HCT116 (cell line): ENCODE measurements at regions not wholly inside any gene's neighbourhood (a gene's known extent, or its start where the extent isn't known, plus 50 kb on each side); places are given as distances from the start of the nearest gene placed in this dataset.

Source experiments
- ATAC-seq: fragments of 200-7000 bp; cut with Tn5 transposase; 2 replicates; pipeline ENCODE4 v1.9.1; 2020; ENCODE audit warnings: mild to moderate bottlenecking, moderate library complexity
- BruUV-seq: library from RNA; stranded (reverse); fragments of 400-500 nt; replicated peaks from 2 replicates; lab custom pipeline; 2021; lab: Mats Ljungman, UMichigan
- CTCF ChIA-PET: fragments of 300-600 bp; sonication (Branson Sonifier 250); formaldehyde crosslinking; loops from one replicate; lab custom pipeline; 2021; ENCODE audit warnings: antibody characterized with exemption; lab: Charles Lee
- POLR2A ChIA-PET: fragments of 300-600, 350-600 bp; sonication (Branson Sonifier 250); formaldehyde crosslinking; loops from one replicate; lab custom pipeline; 2021; ENCODE audit warnings: antibody characterized with exemption; lab: Charles Lee
- RAD21 ChIA-PET, 2 experiments: fragments of 300-600 bp; sonication (Branson Sonifier 250); formaldehyde crosslinking; loops; one replicate each; lab custom pipeline; 2023; ENCODE audit warnings: low total read pairs in 2 of 2; ENCODE audit not compliant: uncharacterized antibody in 2 of 2, unreplicated experiment in 2 of 2, low non-redundant PET in 1 of 2; lab: Charles Lee
- DNase-seq: peaks from one replicate; pipeline ENCODE4 v3.0.0-alpha.2; 2010; ENCODE audit warnings: low read depth, low spot score
- H2AFZ ChIP-seq: fragments of 200-600 bp; shearing (Covaris generic), sonication (generic); 2 replicates; pipeline ENCODE4 v1.6.1; 2017; ENCODE audit warnings: low read depth, mixed run types, mixed read lengths, antibody characterized with exemption, low read length; ENCODE audit not compliant: poor library complexity, severe bottlenecking
- H3K27ac ChIP-seq: 2 replicates; pipeline ENCODE4 v1.5.1; 2012; ENCODE audit warnings: low read depth, low read length
- H3K27me3 ChIP-seq: fragments of 200-600 bp; sonication (generic); 2 replicates; pipeline ENCODE4 v1.6.1; 2016; ENCODE audit warnings: mixed run types, low read length, mixed read lengths; ENCODE audit not compliant: insufficient read depth
- H3K36me3 ChIP-seq, 2 experiments: fragments of 200-500 bp in 1 of 2; fragments of 200-600 bp in 1 of 2; sonication (Bioruptor generic) in 1 of 2; sonication (generic) in 1 of 2; 2 replicates each; pipeline versions ENCODE4 v1.5.1 to v1.6.1; 2014 to 2016; ENCODE audit warnings: low read length in 2 of 2, inconsistent platforms in 1 of 2, mixed read lengths in 1 of 2, mixed run types in 1 of 2; ENCODE audit not compliant: insufficient read depth in 2 of 2, control insufficient read depth in 1 of 2
- H3K4me1 ChIP-seq, 2 experiments: fragments of 200-600 bp in 1 of 2; sonication (generic) in 1 of 2; 2 replicates each; pipeline versions ENCODE4 v1.5.1 to v1.6.1; 2012 to 2017; ENCODE audit warnings: low read length in 2 of 2, inconsistent platforms in 1 of 2, mild to moderate bottlenecking in 1 of 2, mixed read lengths in 1 of 2, mixed run types in 1 of 2, moderate library complexity in 1 of 2; ENCODE audit not compliant: insufficient read depth in 2 of 2, control insufficient read depth in 1 of 2
- H3K4me2 ChIP-seq: fragments of 200-600 bp; sonication (generic); 2 replicates; pipeline ENCODE4 v1.6.1; 2017; ENCODE audit warnings: mixed run types, low read length, mixed read lengths
- H3K4me3 ChIP-seq, 2 experiments: fragments of 200-600 bp in 1 of 2; sonication (generic) in 1 of 2; replicated peaks in 1 of 2; 2 replicates each; pipeline ENCODE4 v1.5.1; 2011 to 2016; ENCODE audit warnings: low read length in 2 of 2, control low read depth in 1 of 2, low read depth in 1 of 2, mild to moderate bottlenecking in 1 of 2, mixed read lengths in 1 of 2, mixed run types in 1 of 2
- H3K79me2 ChIP-seq: fragments of 200-600 bp; sonication (generic); 2 replicates; pipeline ENCODE4 v1.6.1; 2017; ENCODE audit warnings: mild to moderate bottlenecking, mixed run types, low read length, moderate library complexity, mixed read lengths; ENCODE audit not compliant: insufficient read depth
- H3K9ac ChIP-seq: fragments of 200-600 bp; sonication (generic); 2 replicates; pipeline ENCODE4 v1.6.1; 2016; ENCODE audit warnings: low read length, mixed read lengths
- H3K9me2 ChIP-seq: fragments of 200-600 bp; sonication (generic), shearing (Covaris generic); 2 replicates; pipeline ENCODE4 v1.6.1; 2017; ENCODE audit warnings: mixed run types, mild to moderate bottlenecking, moderate library complexity; ENCODE audit not compliant: insufficient read depth
- H3K9me3 ChIP-seq, 2 experiments: fragments of 200-500 bp in 1 of 2; fragments of 200-600 bp in 1 of 2; sonication (Bioruptor generic) in 1 of 2; sonication (generic) in 1 of 2; 2 replicates each; pipeline ENCODE4 v1.6.1; 2014 to 2017; ENCODE audit warnings: low read length in 2 of 2, mixed read lengths in 2 of 2, inconsistent platforms in 1 of 2, low read depth in 1 of 2, mild to moderate bottlenecking in 1 of 2, mixed run types in 1 of 2, moderate library complexity in 1 of 2; ENCODE audit not compliant: control insufficient read depth in 1 of 2, insufficient read depth in 1 of 2
- H4K20me1 ChIP-seq: fragments of 200-600 bp; sonication (generic), shearing (Covaris generic); 2 replicates; pipeline ENCODE4 v1.6.1; 2017; ENCODE audit warnings: mixed run types, mild to moderate bottlenecking, moderate library complexity; ENCODE audit not compliant: insufficient read depth
- CBX3 ChIP-seq: IDR thresholded peaks from 2 replicates; pipeline ENCODE4 v1.6.1; 2012; ENCODE audit warnings: low read depth
- CEBPB ChIP-seq: IDR thresholded peaks from 2 replicates; pipeline ENCODE4 v1.6.1; 2012; ENCODE audit warnings: low read depth
- CTCF ChIP-seq, 3 experiments: fragments of 200-600 bp in 1 of 3; sonication (generic) in 1 of 3; IDR thresholded peaks in 2 of 3; conservative IDR thresholded peaks in 1 of 3; 2 replicates each; pipeline ENCODE4 v1.5.1; 2012 to 2017; ENCODE audit warnings: low read depth in 2 of 3, low read length in 2 of 3, antibody characterized with exemption in 1 of 3, borderline replicate concordance in 1 of 3, control low read depth in 1 of 3, mild to moderate bottlenecking in 1 of 3, mixed read lengths in 1 of 3, mixed run types in 1 of 3, moderate library complexity in 1 of 3; ENCODE audit not compliant: insufficient read depth in 1 of 3
- EGR1 ChIP-seq: IDR thresholded peaks from 2 replicates; pipeline ENCODE4 v1.6.1; 2012; ENCODE audit warnings: low read depth
- ELF1 ChIP-seq: IDR thresholded peaks from 2 replicates; pipeline ENCODE4 v1.6.1; 2012; ENCODE audit warnings: low read depth, borderline replicate concordance
- EZH2 ChIP-seq: fragments of 200-600 bp; sonication (generic); IDR thresholded peaks from 2 replicates; pipeline ENCODE4 v1.6.1; 2017; ENCODE audit warnings: antibody characterized with exemption, mixed run types
- EZH2phosphoT487 ChIP-seq: fragments of 200-600 bp; IDR thresholded peaks from 2 replicates; pipeline ENCODE4 v1.6.1; 2018; ENCODE audit warnings: antibody characterized with exemption, borderline replicate concordance
- FOSL1 ChIP-seq: IDR thresholded peaks from 2 replicates; pipeline ENCODE4 v1.6.1; 2012; ENCODE audit warnings: low read depth
- JUND ChIP-seq: IDR thresholded peaks from 2 replicates; pipeline ENCODE4 v1.6.1; 2012
- POLR2AphosphoS5 ChIP-seq: IDR thresholded peaks from 2 replicates; pipeline ENCODE4 v1.6.1; 2011; ENCODE audit warnings: mild to moderate bottlenecking, low read depth, low read length, moderate library complexity
- RAD21 ChIP-seq: IDR thresholded peaks from 2 replicates; pipeline ENCODE4 v1.6.1; 2012; ENCODE audit warnings: low read depth, mild to moderate bottlenecking
- SIN3A ChIP-seq: IDR thresholded peaks from 2 replicates; pipeline ENCODE4 v1.6.1; 2012; ENCODE audit warnings: low read depth
- SP1 ChIP-seq: IDR thresholded peaks from 2 replicates; pipeline ENCODE4 v1.6.1; 2012; ENCODE audit warnings: low read depth
- SRF ChIP-seq: IDR thresholded peaks from 2 replicates; pipeline ENCODE4 v1.6.1; 2012; ENCODE audit warnings: low read depth
- TCF7L2 ChIP-seq: IDR thresholded peaks from 2 replicates; pipeline ENCODE4 v1.7.0; 2011; ENCODE audit warnings: borderline replicate concordance, inconsistent platforms; ENCODE audit not compliant: insufficient read depth, insufficient read length; ENCODE audit errors: extremely low read depth
- YY1 ChIP-seq: IDR thresholded peaks from 2 replicates; pipeline ENCODE4 v1.6.1; 2011; ENCODE audit warnings: low read length, low read depth, moderate library complexity, mild to moderate bottlenecking; ENCODE audit not compliant: insufficient replicate concordance; ENCODE audit errors: extremely low read depth
- ZBTB33 ChIP-seq: IDR thresholded peaks from 2 replicates; pipeline ENCODE4 v1.6.1; 2011; ENCODE audit warnings: mild to moderate bottlenecking, low read length, moderate library complexity; ENCODE audit not compliant: insufficient replicate concordance; ENCODE audit errors: extremely low read depth
- ZFX ChIP-seq: fragments of 450-650 bp; IDR thresholded peaks from 2 replicates; pipeline ENCODE4 v1.6.1; 2017
- intact Hi-C: fragments of 100-400 bp; cut with micrococcal nuclease; formaldehyde crosslinking; loops from 2 replicates; pipeline ENCODE4 v1.10.0; 2022
- TF ChIP-seq, protein P1 (sequence below): IDR thresholded peaks from 2 replicates; pipeline ENCODE4 v1.6.1; 2012
- TF ChIP-seq, protein P2 (sequence below): IDR thresholded peaks from 2 replicates; pipeline ENCODE4 v1.6.1; 2012; ENCODE audit warnings: low read depth

DNA sequence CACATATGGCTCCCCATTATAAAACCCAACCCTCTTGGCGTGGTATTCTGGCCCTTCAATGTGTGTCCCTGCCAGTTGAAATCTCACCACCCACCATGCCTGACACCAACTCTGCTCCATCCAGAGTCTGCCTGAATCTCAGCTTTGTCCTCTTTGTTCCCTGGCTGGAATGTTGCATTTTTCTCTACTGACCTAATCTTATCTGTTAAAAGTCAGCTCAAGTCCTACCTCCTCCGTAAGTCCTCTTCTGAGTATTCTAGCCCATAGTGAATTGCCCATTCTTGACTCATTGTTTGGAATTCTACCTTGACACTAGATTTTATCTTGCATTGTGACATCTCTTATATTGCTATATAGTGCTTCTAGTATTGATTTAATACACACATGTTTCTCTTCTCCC lies 207.1 kb upstream of the VLDLR start:
- no peak for TF ChIP-seq EGR1
- TF ChIP-seq CBX3 = no peak
- no peak for TF ChIP-seq FOSL1
- TF ChIP-seq JUND = no peak
- no peak for TF ChIP-seq ZBTB33
- TF ChIP-seq RAD21 = no peak
- no peak for TF ChIP-seq POLR2AphosphoS5
- TF ChIP-seq, protein P1, sequence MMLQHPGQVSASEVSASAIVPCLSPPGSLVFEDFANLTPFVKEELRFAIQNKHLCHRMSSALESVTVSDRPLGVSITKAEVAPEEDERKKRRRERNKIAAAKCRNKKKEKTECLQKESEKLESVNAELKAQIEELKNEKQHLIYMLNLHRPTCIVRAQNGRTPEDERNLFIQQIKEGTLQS = no peak
- no peak for TF ChIP-seq CEBPB
- TF ChIP-seq YY1 = no peak
- no peak for TF ChIP-seq SIN3A
- TF ChIP-seq ELF1 = no peak
- no peak for TF ChIP-seq EZH2phosphoT487
- no peak for TF ChIP-seq TCF7L2
- TF ChIP-seq ZFX = no peak
- TF ChIP-seq CTCF (IDR thresholded peaks at IDR 0.05 in 2 of 3, conservative IDR thresholded peaks at IDR 0.05 in 1 of 3; ENCODE audit: borderline replicate concordance in 1 of 3, insufficient read depth in 1 of 3, low read depth in 2 of 3, low read length in 2 of 3) = no peak
- no peak for TF ChIP-seq EZH2
- no peak for TF ChIP-seq SRF
- TF ChIP-seq, protein P2, sequence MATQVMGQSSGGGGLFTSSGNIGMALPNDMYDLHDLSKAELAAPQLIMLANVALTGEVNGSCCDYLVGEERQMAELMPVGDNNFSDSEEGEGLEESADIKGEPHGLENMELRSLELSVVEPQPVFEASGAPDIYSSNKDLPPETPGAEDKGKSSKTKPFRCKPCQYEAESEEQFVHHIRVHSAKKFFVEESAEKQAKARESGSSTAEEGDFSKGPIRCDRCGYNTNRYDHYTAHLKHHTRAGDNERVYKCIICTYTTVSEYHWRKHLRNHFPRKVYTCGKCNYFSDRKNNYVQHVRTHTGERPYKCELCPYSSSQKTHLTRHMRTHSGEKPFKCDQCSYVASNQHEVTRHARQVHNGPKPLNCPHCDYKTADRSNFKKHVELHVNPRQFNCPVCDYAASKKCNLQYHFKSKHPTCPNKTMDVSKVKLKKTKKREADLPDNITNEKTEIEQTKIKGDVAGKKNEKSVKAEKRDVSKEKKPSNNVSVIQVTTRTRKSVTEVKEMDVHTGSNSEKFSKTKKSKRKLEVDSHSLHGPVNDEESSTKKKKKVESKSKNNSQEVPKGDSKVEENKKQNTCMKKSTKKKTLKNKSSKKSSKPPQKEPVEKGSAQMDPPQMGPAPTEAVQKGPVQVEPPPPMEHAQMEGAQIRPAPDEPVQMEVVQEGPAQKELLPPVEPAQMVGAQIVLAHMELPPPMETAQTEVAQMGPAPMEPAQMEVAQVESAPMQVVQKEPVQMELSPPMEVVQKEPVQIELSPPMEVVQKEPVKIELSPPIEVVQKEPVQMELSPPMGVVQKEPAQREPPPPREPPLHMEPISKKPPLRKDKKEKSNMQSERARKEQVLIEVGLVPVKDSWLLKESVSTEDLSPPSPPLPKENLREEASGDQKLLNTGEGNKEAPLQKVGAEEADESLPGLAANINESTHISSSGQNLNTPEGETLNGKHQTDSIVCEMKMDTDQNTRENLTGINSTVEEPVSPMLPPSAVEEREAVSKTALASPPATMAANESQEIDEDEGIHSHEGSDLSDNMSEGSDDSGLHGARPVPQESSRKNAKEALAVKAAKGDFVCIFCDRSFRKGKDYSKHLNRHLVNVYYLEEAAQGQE = no peak
- TF ChIP-seq SP1 = no peak
- H3K4me3 ChIP-seq = no peak overlapping the region
- H3K27ac ChIP-seq = no peak overlapping the region
- DNase-seq = no peak
- no peaks in the 10 kb centered on the region for H3K4me1 ChIP-seq
- ChIA-PET CTCF (no interaction called here), RAD21 (no interaction called here), POLR2A (no interaction called here)
- intact Hi-C loops = no loop called here
- no peaks in the 10 kb centered on the region for H4K20me1 ChIP-seq
- H3K9me3 ChIP-seq = no peaks in the 10 kb centered on the region
- 0 out of 2 replicates have a peak, but pooled peaks cover 3% of the 10 kb centered on the region for H3K27me3 ChIP-seq
- H3K4me2 ChIP-seq = no peak overlapping the region
- no TSS peak for BruUV-seq
- H2AFZ ChIP-seq = no peak overlapping the region
- no peaks in the 10 kb centered on the region for H3K36me3 ChIP-seq
- H3K79me2 ChIP-seq = no peaks in the 10 kb centered on the region
- H3K9me2 ChIP-seq = no peaks in the 10 kb centered on the region
- ATAC-seq = no peak
- no peak overlapping the region for H3K9ac ChIP-seq
